SK-N-MC (cell line): ENCODE measurements at regions not wholly inside any gene's neighbourhood (a gene's known extent, or its start where the extent isn't known, plus 50 kb on each side); places are given as distances from the start of the nearest gene placed in this dataset.
"Not testable (repeated sequence)": the region's sequence is repeated elsewhere in the genome, so short reads cannot be mapped to it uniquely, and the experiment has no call there.

ENCODE experiments used
- EZH2 ChIP-seq: fragments of 200-600 bp; sonication (generic); IDR thresholded peaks from one replicate; pipeline ENCODE4 v1.6.1; 2017; ENCODE audit warnings: antibody characterized with exemption
- FOXP2 ChIP-seq: optimal IDR thresholded peaks from 2 replicates; pipeline ENCODE3; 2011; ENCODE audit warnings: mild to moderate bottlenecking, moderate library complexity; ENCODE audit not compliant: insufficient read depth; ENCODE audit errors: extremely low read length, control extremely low read depth
- POLR2AphosphoS5 ChIP-seq: IDR thresholded peaks from 2 replicates; pipeline ENCODE4 v1.6.1; 2012; ENCODE audit warnings: mild to moderate bottlenecking, low read depth, low read length, borderline replicate concordance

GRCh38 chr10:129071411-129071810 is 395.6 kb upstream of the MGMT start:
- not testable (repeated sequence) for TF ChIP-seq EZH2, POLR2AphosphoS5, FOXP2
